ENCODE measurements at regions not wholly inside any gene's neighbourhood (a gene's known extent, or its start where the extent isn't known, plus 50 kb on each side); places are given as distances from the start of the nearest gene placed in this dataset.

GRCh38 chr13:74466864-74467263 lies 332.7 kb upstream of the KLF12 start:
- Histone ChIP-seq H3K79me2 (ENCODE audit: control insufficient read depth in 1 of 2, insufficient read depth in 2 of 2, low read length in 2 of 2) (no peaks in the 10 kb centered on the region), H3K4me1 (replicated peaks in 1 of 4; ENCODE audit: control insufficient read depth in 3 of 4, insufficient read depth in 4 of 4, low read length in 3 of 4) (peaks cover 0 to 11% (median 4%) of the 10 kb centered on the region in 4 experiments; a peak in 3 of 7 replicates), H3K23ac (ENCODE audit: insufficient read length) (no peak overlapping the region), H3K27ac (ENCODE audit: low read depth, low read length) (no peak overlapping the region), H2BK12ac (ENCODE audit: low read depth, low read length) (no peak overlapping the region), H4K5ac (ENCODE audit: insufficient read length, low read depth, low read length) (no peak overlapping the region), H3K56ac (replicated peaks; ENCODE audit: insufficient read length, low read depth, low read length) (no peak overlapping the region), H3K9me3 (ENCODE audit: insufficient read depth in 2 of 2, low read depth in 1 of 2, low read length in 1 of 2) (no peaks in the 10 kb centered on the region), H3K9ac (replicated peaks in 1 of 4; ENCODE audit: extremely low read depth in 1 of 4, low read depth in 3 of 4, low read length in 3 of 4) (no peak overlapping the region), H4K91ac (replicated peaks; ENCODE audit: insufficient read length, low read length) (no peak overlapping the region), H4K8ac (ENCODE audit: extremely low read depth, insufficient read depth, low read length) (no peak overlapping the region), H3K4me2 (ENCODE audit: insufficient read depth in 1 of 2, low read depth in 2 of 2, low read length in 2 of 2) (no peak overlapping the region), H2BK5ac (ENCODE audit: low read depth, low read length) (no peak overlapping the region), H3K23me2 (ENCODE audit: low read depth, low read length) (no peaks in the 10 kb centered on the region), H3K27me3 (replicated peaks in 1 of 4; ENCODE audit: control insufficient read depth in 3 of 4, extremely low read depth in 1 of 4, insufficient read depth in 3 of 4, low read length in 3 of 4) (no peaks in the 10 kb centered on the region), H3K4me3 (ENCODE audit: extremely low read depth in 1 of 4, insufficient read depth in 2 of 4, low read depth in 3 of 4, low read length in 4 of 4) (no peak overlapping the region), H2AK5ac (ENCODE audit: low read depth, low read length) (no peak overlapping the region), H4K20me1 (replicated peaks in 1 of 2; ENCODE audit: control insufficient read depth in 1 of 2, insufficient read depth in 2 of 2, low read length in 2 of 2) (no peaks in the 10 kb centered on the region), H2BK120ac (replicated peaks; ENCODE audit: low read depth, low read length) (no peak overlapping the region), H3K4ac (replicated peaks; ENCODE audit: insufficient read length, low read depth, low read length) (no peak overlapping the region), H2AFZ (ENCODE audit: low read length) (no peak overlapping the region), H3K79me1 (ENCODE audit: low read depth, low read length) (no peaks in the 10 kb centered on the region), H3K18ac (ENCODE audit: extremely low read depth, low read length) (no peak overlapping the region), H2BK15ac (ENCODE audit: low read length) (no peak overlapping the region), H3K14ac (ENCODE audit: insufficient read length) (no peak overlapping the region), H2BK20ac (ENCODE audit: low read length) (no peak overlapping the region), H3K36me3 (ENCODE audit: control insufficient read depth in 2 of 4, insufficient read depth in 4 of 4, low read length in 3 of 4) (0 out of 8 replicates have a peak, but pooled peaks cover 0 to 2% (median 0%) of the 10 kb centered on the region in 4 experiments)
- FAIRE-seq (no peak), DNase-seq (ENCODE audit: low read depth in 1 of 2, low spot score in 2 of 2) (no peak)
- ChIA-PET POLR2A (ENCODE audit: partially characterized antibody) (no interaction called here), CTCF (ENCODE audit: partially characterized antibody) (interaction anchor here (0.8 kb wide), 1 partner anchor 183 kb away, joined by 3 read pairs; no protein-coding TSS in a partner anchor)
- TF ChIP-seq SP4 (IDR thresholded peaks at IDR 0.05; ENCODE audit: low read length) (no peak), KDM5A (IDR thresholded peaks at IDR 0.05; ENCODE audit: low read length) (no peak), TAF7 (optimal IDR thresholded peaks at IDR 0.05; ENCODE audit: borderline replicate concordance, low read depth, low read length) (no peak), NRF1 (IDR thresholded peaks at IDR 0.05; ENCODE audit: low read depth, low read length) (no peak), POU5F1 (IDR thresholded peaks at IDR 0.05; ENCODE audit: low read depth, low read length) (no peak), POLR2A (IDR thresholded peaks at IDR 0.05; ENCODE audit: control extremely low read depth in 1 of 2, low read depth in 2 of 2, low read length in 2 of 2) (no peak), CHD1 (IDR thresholded peaks at IDR 0.05; ENCODE audit: low read depth, low read length) (no peak), SAP30 (IDR thresholded peaks at IDR 0.05; ENCODE audit: insufficient read depth, insufficient replicate concordance, low read length) (no peak), RNF2 (IDR thresholded peaks at IDR 0.05; ENCODE audit: borderline replicate concordance, low read depth, low read length, missing control alignments, poor library complexity, severe bottlenecking) (no peak), JUN (IDR thresholded peaks at IDR 0.05; ENCODE audit: low read depth, low read length) (no peak), ATF2 (IDR thresholded peaks at IDR 0.05; ENCODE audit: low read length) (no peak), GABPA (IDR thresholded peaks at IDR 0.05; ENCODE audit: borderline replicate concordance, insufficient read depth, low read length) (no peak), KDM4A (IDR thresholded peaks at IDR 0.05; ENCODE audit: low read depth, low read length, severe bottlenecking) (no peak)
